Aorta (tissue), 5 donors: ENCODE measurements at regions not wholly inside any gene's neighbourhood (a gene's known extent, or its start where the extent isn't known, plus 50 kb on each side); places are given as distances from the start of the nearest gene placed in this dataset.
"Not testable (repeated sequence)": the region's sequence is repeated elsewhere in the genome, so short reads cannot be mapped to it uniquely, and the experiment has no call there.

Source experiments
- ATAC-seq: fragments of 200-7000 bp; cut with Tn5 transposase; one replicate; pipeline ENCODE4 v1.9.1; 2022; ENCODE audit warnings: moderate library complexity; ENCODE audit not compliant: low FRiP score
- DNase-seq, 2 donors: peaks; one replicate each; pipeline ENCODE4 v3.0.0-alpha.2; 2020
- H3K27ac ChIP-seq, 2 donors: one replicate each; pipeline ENCODE4 v1.5.1; 2013; ENCODE audit warnings: low read length in 2 of 2, mild to moderate bottlenecking in 2 of 2, moderate library complexity in 2 of 2, control low read depth in 1 of 2, inconsistent platforms in 1 of 2, low read depth in 1 of 2
- H3K27me3 ChIP-seq, 2 donors: one replicate each; pipeline ENCODE4 v1.6.1; 2013; ENCODE audit warnings: control low read depth in 1 of 2, low read length in 1 of 2, mild to moderate bottlenecking in 1 of 2, moderate library complexity in 1 of 2; ENCODE audit not compliant: insufficient read depth in 2 of 2, control insufficient read depth in 1 of 2
- H3K36me3 ChIP-seq, 2 donors: one replicate each; pipeline ENCODE4 v1.6.1; 2013; ENCODE audit warnings: control low read depth in 1 of 2, low read length in 1 of 2, mild to moderate bottlenecking in 1 of 2; ENCODE audit not compliant: insufficient read depth in 2 of 2, control insufficient read depth in 1 of 2
- H3K4me1 ChIP-seq, 2 donors: one replicate each; pipeline ENCODE4 v1.6.1; 2013; ENCODE audit warnings: low read length in 2 of 2, control low read depth in 1 of 2, mild to moderate bottlenecking in 1 of 2, moderate library complexity in 1 of 2; ENCODE audit not compliant: insufficient read depth in 2 of 2, control insufficient read depth in 1 of 2
- H3K4me3 ChIP-seq, 2 donors: one replicate each; pipeline ENCODE4 v1.5.1; 2013; ENCODE audit warnings: low read length in 2 of 2, control low read depth in 1 of 2, mild to moderate bottlenecking in 1 of 2
- H3K9me3 ChIP-seq: one replicate; pipeline ENCODE4 v1.6.1; 2013; ENCODE audit warnings: mild to moderate bottlenecking, low read length; ENCODE audit not compliant: control insufficient read depth
- WGBS, 2 donors: extraction: QIAGEN DNeasy Blood & Tissue Kit; methylation state at CpG; one replicate each; pipeline ENCODE4 v1.1.7; 2013; 5-methylcytosine and 5-hydroxymethylcytosine counted together
- intact Hi-C, 2 donors: fragments of 100-400 bp; cut with DNase I; formaldehyde crosslinking; loops; one replicate each; pipeline versions ENCODE4 v1.14.2 to v1.15.0; 2022
- donor health status: healthy with polysubstance abuse.
- donor health status: Bipolar disorder and iron deficiency.
- donor health status: DM: no; HTN: no; CAD: no.
- donor health status: DM: no; HTN: no; CAD: no.
- donor health status: DM: yes; HTN: yes; CAD: no.

DNA sequence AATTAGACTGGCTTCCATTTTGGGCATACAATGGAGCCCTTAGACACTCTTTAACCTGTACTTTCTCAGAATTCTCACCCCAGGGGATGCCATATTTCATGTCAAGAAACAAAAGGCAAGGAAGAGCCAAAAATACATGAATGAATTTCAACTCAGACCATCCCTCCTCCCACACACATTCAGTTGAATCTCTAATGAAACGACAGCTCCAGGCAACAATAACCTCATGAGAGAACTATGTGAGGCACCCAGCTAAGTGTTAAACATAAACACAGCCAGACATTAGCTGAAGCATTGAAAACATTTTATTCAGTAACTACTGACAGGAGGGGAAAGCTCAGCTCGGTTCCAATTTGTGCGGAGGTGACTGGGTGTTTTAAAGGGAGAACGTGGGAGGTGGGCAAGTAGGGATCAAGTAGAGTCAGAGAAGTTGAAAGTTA is 1359.1 kb upstream of the CDH9 start:
- Histone ChIP-seq H3K4me1 (no peaks in the 10 kb centered on the region), H3K9me3 (no peaks in the 10 kb centered on the region), H3K36me3 (no peaks in the 10 kb centered on the region), H3K4me3 (no peak overlapping the region), H3K27me3 (no peaks in the 10 kb centered on the region), H3K27ac (no peak overlapping the region)
- ATAC-seq (no peak), DNase-seq (no peak)
- WGBS, 2 donors = 7 to 8% methylated on average over 4 of the region's 4 CpGs
- intact Hi-C loops = no loop called here

DNA sequence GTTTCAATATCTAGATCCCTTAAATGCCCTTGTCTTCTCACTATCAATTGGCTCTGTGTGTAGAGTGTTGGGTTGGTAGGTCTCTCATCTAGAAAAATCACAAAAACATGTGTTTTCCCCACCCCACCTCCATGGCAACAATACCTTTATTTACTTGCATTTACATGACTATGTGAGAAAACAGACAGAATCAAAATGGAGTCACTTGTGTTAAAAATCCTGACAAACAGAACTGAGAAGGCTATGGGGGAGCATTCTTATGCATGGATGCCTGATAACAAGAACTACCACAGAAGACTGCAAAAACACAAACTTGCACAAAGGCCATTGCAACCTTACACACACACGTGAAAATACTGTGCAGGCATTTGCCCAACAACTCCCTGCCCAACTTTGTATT is 1352.9 kb upstream of the CDH9 start:
- 58 to 68% methylated on average over 1 of the region's 1 CpG for WGBS, 2 donors
- H3K27me3 ChIP-seq = no peaks in the 10 kb centered on the region
- H3K9me3 ChIP-seq = no peaks in the 10 kb centered on the region
- H3K4me3 ChIP-seq = no peak overlapping the region
- no peak overlapping the region for H3K27ac ChIP-seq
- no peak for DNase-seq
- ATAC-seq = no peak
- intact Hi-C loops = no loop called here
- no peaks in the 10 kb centered on the region for H3K36me3 ChIP-seq
- no peaks in the 10 kb centered on the region for H3K4me1 ChIP-seq

DNA sequence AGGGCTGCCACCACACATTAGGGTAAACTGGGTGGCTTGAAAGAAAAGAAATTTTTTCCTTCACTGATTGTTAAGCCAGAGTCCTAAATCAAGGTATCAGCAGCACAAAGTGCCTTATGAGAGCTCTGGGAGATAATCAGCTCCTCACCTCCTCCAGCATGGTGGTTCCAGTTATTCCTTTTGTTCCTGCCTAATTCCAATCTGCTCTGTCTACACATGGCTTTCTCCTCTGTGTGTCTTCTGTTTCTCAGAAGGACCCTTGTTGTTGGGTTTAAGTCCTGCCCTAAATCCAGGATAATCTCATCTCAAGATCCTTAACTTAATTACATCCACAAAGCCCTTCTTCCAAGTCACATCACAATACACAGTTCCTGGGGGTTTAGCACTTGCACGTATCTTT is 1352.0 kb upstream of the CDH9 start:
- no peaks in the 10 kb centered on the region for H3K4me1 ChIP-seq
- intact Hi-C loops = no loop called here
- DNase-seq (no peak), ATAC-seq (no peak)
- no peak overlapping the region for H3K4me3 ChIP-seq
- H3K27ac ChIP-seq = no peak overlapping the region
- no peaks in the 10 kb centered on the region for H3K36me3 ChIP-seq
- 33 to 42% methylated on average over 1 of the region's 1 CpG for WGBS, 2 donors
- H3K27me3 ChIP-seq = no peaks in the 10 kb centered on the region
- no peaks in the 10 kb centered on the region for H3K9me3 ChIP-seq

DNA sequence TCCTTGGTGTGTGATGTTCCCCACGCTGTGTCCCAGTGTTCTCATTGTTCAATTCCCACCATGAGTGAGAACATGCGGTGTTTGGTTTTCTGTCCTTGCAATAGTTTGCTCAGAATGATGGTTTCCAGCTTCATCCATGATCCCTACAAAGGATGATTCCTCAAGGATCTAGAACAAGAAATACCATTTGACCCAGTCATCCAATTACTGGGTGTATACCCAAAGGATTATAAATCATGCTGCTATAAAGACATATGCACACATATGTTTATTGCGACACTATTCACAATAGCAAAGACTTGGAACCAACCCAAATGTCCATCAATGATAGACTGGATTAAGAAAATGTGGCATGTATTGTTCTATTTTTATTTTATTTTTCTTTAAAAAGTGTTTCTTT is 1351.3 kb upstream of the CDH9 start:
- WGBS, 2 donors = 89 to 91% methylated on average over 3 of the region's 3 CpGs
- H3K36me3 ChIP-seq, H3K4me3 ChIP-seq, intact Hi-C loops, H3K9me3 ChIP-seq, H3K27ac ChIP-seq, DNase-seq, H3K4me1 ChIP-seq, H3K27me3 ChIP-seq, ATAC-seq: not testable (repeated sequence)

DNA sequence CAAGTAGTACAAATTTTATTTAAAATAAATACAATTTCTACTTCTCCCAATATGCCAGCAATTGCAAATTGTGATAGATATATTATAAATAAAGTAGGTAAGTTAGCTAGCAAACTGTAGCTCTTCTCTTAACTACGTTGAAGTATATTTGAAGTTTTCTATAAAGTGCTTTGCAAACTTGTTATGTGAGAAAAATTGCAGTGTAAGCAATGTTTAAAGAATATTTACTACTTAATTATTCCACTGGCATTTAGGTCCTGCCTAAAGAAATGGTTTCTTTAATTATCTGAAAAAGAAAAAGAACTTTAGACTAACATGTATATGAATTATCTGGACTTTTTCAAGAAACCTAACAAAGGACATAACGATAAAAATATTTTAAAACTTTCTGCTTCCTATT is 1350.0 kb upstream of the CDH9 start:
- no peak for ATAC-seq
- 81 to 82% methylated on average over 2 of the region's 2 CpGs for WGBS, 2 donors
- no peaks in the 10 kb centered on the region for H3K4me1 ChIP-seq

DNA sequence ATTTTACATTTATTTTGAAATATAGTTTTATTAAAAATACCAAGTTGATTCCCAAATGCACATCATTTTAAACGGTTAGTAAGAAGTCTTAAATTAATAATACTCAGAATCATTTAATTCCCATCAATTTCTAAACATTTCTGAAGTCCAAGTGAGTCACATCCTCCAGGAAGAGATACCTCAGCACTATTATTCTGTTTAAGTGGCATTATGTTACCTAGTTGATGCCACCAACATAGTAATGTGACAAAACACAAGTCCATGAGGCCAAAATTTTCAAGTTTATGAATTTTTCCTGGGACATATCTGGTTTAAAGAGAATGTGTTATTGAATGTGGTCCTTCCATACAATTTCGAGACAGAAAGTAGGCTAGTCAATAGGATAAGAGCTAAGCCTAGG is 1348.3 kb upstream of the CDH9 start:
- H3K36me3 ChIP-seq = no peaks in the 10 kb centered on the region
- no peak overlapping the region for H3K4me3 ChIP-seq
- no peak overlapping the region for H3K27ac ChIP-seq
- no peak for ATAC-seq
- no peaks in the 10 kb centered on the region for H3K27me3 ChIP-seq
- H3K9me3 ChIP-seq = no peaks in the 10 kb centered on the region
- H3K4me1 ChIP-seq = no peaks in the 10 kb centered on the region
- DNase-seq = no peak
- 58 to 60% methylated on average over 2 of the region's 2 CpGs for WGBS, 2 donors
- intact Hi-C loops = no loop called here

More for the DNA sequence above, 1350.0 kb upstream of the CDH9 start:
- no peak overlapping the region for H3K27ac ChIP-seq
- H3K27me3 ChIP-seq = no peaks in the 10 kb centered on the region
- no peak overlapping the region for H3K4me3 ChIP-seq
- no peak for DNase-seq
- no peaks in the 10 kb centered on the region for H3K9me3 ChIP-seq
- intact Hi-C loops = no loop called here
- H3K36me3 ChIP-seq = no peaks in the 10 kb centered on the region

DNA sequence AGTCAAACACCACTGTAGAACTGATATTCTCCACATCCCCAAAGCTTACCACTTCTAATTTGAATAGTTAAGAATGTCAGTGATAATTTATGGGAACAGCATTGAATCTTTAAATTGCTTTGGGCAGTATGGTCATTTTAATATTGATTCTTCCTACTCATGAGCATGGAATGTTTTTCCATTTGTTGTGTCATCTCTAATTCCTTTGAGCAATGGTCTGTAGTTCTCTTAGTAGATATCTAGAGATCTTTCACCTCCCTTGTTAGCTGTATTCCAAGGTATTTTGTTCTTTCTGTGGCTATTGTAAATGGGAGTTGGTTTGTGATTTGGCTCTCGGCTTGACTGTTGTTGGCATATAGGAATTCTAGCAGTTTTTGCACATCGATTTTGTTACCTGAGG is 1341.8 kb upstream of the CDH9 start:
- no peak for DNase-seq

DNA sequence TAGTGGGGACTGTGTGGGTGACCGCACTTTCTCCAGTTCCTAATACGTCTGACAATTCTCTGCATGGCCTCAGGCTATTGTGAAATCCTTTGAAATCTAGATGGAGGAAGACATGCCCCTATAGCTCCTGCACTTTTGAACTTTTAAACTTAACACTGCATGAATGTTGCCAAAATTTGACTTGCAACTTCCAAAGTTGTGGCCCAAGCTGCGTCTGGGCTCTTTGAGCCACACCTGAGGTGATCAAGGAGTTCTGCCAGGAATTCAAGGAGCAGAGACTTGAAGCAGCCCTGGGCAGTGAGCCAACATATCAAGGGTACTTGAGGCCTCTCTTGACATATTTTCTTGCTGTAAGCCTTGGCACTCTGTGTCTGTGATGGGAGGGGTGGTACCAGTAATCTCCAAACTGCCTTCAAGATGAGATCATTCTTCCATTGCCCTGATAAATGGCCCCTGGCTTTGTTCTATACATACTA is 1336.1 kb upstream of the CDH9 start:
- ATAC-seq = no peak
- intact Hi-C loops = no loop called here

More for the DNA sequence above, 1341.8 kb upstream of the CDH9 start:
- Histone ChIP-seq H3K36me3 (no peaks in the 10 kb centered on the region), H3K27ac (no peak overlapping the region), H3K27me3 (no peaks in the 10 kb centered on the region), H3K4me1 (no peaks in the 10 kb centered on the region), H3K4me3 (no peak overlapping the region), H3K9me3 (no peaks in the 10 kb centered on the region)
- ATAC-seq = no peak
- intact Hi-C loops = no loop called here
- WGBS, 2 donors = 91 to 94% methylated on average over 2 of the region's 2 CpGs

DNA sequence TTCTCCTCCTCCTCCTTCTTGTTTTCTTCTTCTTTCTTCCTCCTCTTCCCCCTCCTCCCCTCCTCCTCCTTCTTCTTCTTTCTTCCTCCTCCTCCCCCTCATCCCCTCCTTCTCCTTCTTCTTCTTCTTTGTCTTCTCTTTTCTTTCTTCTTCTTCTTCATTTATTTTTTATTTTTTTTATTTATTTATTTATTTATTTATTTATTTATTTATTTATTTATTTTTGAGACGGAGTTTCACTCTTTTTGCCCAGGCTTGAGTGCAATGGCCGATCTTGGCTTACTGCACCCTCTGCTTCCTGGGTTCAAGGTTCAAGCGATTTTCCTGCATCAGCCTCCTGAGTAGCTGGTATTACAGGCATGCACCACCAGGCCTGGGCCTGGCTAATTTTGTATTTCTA is 1332.5 kb upstream of the CDH9 start:
- Histone ChIP-seq H3K9me3 (no peaks in the 10 kb centered on the region), H3K4me1 (no peaks in the 10 kb centered on the region), H3K27me3 (no peaks in the 10 kb centered on the region), H3K4me3 (no peak overlapping the region), H3K27ac (no peak overlapping the region), H3K36me3 (no peaks in the 10 kb centered on the region)
- WGBS, 2 donors = 92 to 94% methylated on average over 3 of the region's 3 CpGs
- DNase-seq = no peak
- ATAC-seq = no peak
- intact Hi-C loops = no loop called here

More for the DNA sequence above, 1336.1 kb upstream of the CDH9 start:
- WGBS, 2 donors = 59 to 76% methylated on average over 3 of the region's 3 CpGs
- Histone ChIP-seq H3K36me3 (no peaks in the 10 kb centered on the region), H3K4me3 (no peak overlapping the region), H3K9me3 (no peaks in the 10 kb centered on the region), H3K4me1 (no peaks in the 10 kb centered on the region), H3K27ac (no peak overlapping the region), H3K27me3 (no peaks in the 10 kb centered on the region)
- no peak for DNase-seq
